ENCODE measurements at regions not wholly inside any gene's neighbourhood (a gene's known extent, or its start where the extent isn't known, plus 50 kb on each side); places are given as distances from the start of the nearest gene placed in this dataset.

- no peak for TF ChIP-seq TAF1 (IDR thresholded peaks at IDR 0.05; ENCODE audit: borderline replicate concordance, low read depth, low read length)
- TF ChIP-seq POLR2A (IDR thresholded peaks at IDR 0.05; ENCODE audit: low read depth, low read length), result no peak
- TF ChIP-seq POLR2AphosphoS5 (IDR thresholded peaks at IDR 0.05; ENCODE audit: low read depth, low read length), result no peak
These were observed 487.2 kb upstream of the SOX5 start for GRCh38 chr12:24436667-24437066.

Measured in GM12892 (cell line).